NB4 (cell line): ENCODE measurements at regions not wholly inside any gene's neighbourhood (a gene's known extent, or its start where the extent isn't known, plus 50 kb on each side); places are given as distances from the start of the nearest gene placed in this dataset.

Experiments used
- DNase-seq: peaks from one replicate; pipeline ENCODE4 v3.0.0; 2010; ENCODE audit warnings: low read depth
- H3K4me3 ChIP-seq: one replicate; pipeline ENCODE4 v1.5.1; 2011; ENCODE audit warnings: mild to moderate bottlenecking, low read depth, low read length, moderate library complexity
- MYC ChIP-seq: IDR thresholded peaks from 2 replicates; pipeline ENCODE4 v1.6.1; 2011; ENCODE audit warnings: low read depth, low read length
- POLR2A ChIP-seq: IDR thresholded peaks from 2 replicates; pipeline ENCODE4 v1.6.1; 2011; ENCODE audit warnings: mild to moderate bottlenecking; ENCODE audit not compliant: insufficient read length; ENCODE audit errors: extremely low read depth
- TF ChIP-seq, protein P1 (sequence below): IDR thresholded peaks from 2 replicates; pipeline ENCODE4 v1.6.1; 2011; ENCODE audit warnings: low read depth, low read length
- TF ChIP-seq, protein P2 (sequence below): IDR thresholded peaks from one replicate; pipeline ENCODE4 v1.5.1; 2012; ENCODE audit warnings: low read depth, low read length

DNA sequence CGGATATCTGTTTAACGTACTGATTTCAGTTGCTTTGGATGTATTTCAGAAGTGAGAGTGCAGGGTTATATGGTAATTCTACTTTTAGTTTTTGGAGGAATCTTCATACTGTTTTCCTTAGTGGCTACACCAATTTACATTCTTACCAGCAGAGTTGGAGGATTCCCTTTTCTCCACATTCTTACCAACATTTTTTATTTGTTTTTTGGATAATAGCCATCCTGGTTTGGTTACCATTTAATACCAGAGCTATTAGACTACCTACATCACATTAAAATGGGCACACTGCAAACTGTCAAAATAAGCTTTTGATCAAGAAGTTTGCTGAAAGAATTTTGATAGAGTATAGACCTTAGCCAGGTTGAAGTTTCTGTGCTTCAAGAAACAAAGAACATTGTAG lies 217.2 kb upstream of the CFAP20DC start:
- DNase-seq, result no peak
- TF ChIP-seq, protein P1, sequence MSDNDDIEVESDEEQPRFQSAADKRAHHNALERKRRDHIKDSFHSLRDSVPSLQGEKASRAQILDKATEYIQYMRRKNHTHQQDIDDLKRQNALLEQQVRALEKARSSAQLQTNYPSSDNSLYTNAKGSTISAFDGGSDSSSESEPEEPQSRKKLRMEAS, result no peak
- TF ChIP-seq, protein P2, sequence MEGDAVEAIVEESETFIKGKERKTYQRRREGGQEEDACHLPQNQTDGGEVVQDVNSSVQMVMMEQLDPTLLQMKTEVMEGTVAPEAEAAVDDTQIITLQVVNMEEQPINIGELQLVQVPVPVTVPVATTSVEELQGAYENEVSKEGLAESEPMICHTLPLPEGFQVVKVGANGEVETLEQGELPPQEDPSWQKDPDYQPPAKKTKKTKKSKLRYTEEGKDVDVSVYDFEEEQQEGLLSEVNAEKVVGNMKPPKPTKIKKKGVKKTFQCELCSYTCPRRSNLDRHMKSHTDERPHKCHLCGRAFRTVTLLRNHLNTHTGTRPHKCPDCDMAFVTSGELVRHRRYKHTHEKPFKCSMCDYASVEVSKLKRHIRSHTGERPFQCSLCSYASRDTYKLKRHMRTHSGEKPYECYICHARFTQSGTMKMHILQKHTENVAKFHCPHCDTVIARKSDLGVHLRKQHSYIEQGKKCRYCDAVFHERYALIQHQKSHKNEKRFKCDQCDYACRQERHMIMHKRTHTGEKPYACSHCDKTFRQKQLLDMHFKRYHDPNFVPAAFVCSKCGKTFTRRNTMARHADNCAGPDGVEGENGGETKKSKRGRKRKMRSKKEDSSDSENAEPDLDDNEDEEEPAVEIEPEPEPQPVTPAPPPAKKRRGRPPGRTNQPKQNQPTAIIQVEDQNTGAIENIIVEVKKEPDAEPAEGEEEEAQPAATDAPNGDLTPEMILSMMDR, result no peak
- TF ChIP-seq POLR2A (no peak), MYC (no peak)
- H3K4me3 ChIP-seq, result no peak overlapping the region

DNA sequence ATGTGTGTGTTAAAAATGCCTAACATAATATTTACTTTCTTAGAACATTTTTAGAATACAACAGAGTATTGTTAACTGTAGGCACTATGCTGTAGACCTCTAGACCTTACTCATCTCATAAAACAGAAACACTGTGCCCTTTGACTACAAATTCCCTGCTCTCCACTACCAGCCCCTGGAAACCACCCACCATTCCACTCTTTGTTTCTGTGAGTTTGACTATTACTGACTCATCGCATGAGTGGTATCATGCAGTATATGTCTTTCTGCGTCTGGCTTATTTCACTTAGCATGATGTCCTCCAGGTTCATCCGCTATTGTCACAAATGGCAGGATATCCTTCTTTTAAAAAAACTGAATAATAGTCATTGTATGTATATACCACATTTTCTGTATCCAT lies 216.7 kb upstream of the CFAP20DC start:
- DNase-seq, result no peak
- TF ChIP-seq, protein P1, result no peak
- TF ChIP-seq, protein P2, result no peak
- TF ChIP-seq POLR2A (no peak), MYC (no peak)

DNA sequence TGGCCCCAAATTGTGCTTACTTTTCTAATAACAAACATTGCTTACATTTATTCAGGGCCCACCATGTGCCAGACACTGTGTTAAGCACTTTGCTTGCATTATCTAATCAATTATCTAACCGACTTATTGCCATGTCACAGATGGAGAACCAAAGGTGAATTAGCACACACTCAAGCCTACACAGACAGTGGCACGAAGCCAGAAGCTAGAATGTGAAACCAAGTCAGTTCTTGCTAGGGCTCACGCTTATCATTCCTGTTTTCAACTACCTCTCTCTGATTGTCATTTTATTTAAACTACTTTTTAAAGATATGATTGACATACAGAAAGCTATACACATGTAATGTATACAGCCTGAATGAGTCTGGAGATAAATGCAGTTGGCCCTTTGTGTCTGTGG lies 215.7 kb upstream of the CFAP20DC start:
- H3K4me3 ChIP-seq, result no peak overlapping the region
- TF ChIP-seq POLR2A (no peak), MYC (no peak)
- TF ChIP-seq, protein P2, result no peak
- TF ChIP-seq, protein P1, result no peak
- DNase-seq, result no peak

More for the DNA sequence above, 216.7 kb upstream of the CFAP20DC start:
- no peak overlapping the region for H3K4me3 ChIP-seq

DNA sequence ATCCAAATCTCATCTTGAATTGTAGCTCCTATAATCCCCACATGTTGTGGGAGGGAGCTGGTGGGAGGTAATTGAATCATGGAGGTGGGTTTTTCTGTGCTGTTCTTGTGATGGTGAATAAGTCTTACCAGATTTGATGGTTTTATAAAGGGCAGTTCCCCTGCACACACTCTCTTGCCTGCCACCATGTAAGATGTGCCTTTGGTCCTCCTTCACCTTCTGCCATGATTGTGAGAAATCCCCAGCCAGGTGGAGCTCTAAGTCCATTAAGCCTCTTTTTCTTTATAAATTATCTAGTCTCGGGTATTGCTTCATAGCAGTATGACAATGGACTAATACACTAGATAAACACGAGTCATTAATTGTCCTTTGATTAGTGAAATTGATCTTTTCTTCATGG lies 214.5 kb upstream of the CFAP20DC start:
- H3K4me3 ChIP-seq, result no peak overlapping the region
- no peak for DNase-seq
- TF ChIP-seq MYC, result no peak

DNA sequence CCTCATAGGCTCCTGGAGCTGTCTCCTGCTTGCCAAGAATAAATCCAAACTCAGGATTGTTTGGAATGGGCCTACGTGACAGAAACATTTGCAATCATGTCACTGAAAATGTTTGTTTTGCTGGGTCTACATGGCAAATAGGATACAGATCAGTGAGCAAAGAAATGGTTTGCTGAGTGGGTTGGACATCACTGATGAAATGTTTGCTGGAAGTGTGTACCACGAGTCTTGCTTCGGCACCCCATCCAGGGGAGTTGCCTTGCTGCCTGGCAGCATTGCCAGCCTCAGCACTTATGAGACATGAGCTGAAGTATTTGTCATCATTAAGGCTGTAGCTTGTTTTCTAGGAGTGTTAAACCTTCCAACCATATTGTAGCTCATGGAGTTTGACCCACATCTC lies 213.3 kb upstream of the CFAP20DC start:
- DNase-seq, result no peak
- no peak overlapping the region for H3K4me3 ChIP-seq
- TF ChIP-seq POLR2A (no peak), MYC (no peak)
- TF ChIP-seq, protein P2, result no peak
- TF ChIP-seq, protein P1, result no peak

DNA sequence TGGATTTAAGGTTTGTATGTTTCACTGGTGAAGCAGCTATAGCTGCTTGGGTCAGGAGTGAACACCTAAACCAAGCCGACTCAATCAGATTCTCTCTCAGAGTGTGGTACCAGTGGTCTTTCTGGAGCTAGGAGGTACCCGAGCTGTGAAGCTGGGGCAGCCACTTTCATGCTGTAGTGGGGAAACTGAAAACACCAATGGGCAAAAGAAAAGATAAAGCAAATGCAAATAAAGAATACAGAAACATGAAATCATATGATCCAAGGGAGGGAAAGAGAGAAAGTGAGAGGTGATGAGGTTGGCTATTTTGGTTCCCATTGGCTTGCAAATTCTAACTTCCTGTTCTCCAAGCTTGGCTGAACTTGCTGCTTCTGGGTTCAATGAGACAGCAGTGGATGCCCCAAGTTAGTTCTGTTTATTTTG lies 212.3 kb upstream of the CFAP20DC start:
- no peak for DNase-seq
- TF ChIP-seq POLR2A (no peak), MYC (no peak)
- TF ChIP-seq, protein P1, result no peak
- TF ChIP-seq, protein P2, result no peak
- no peak overlapping the region for H3K4me3 ChIP-seq
